HG03439 (cell line): ENCODE measurements at regions not wholly inside any gene's neighbourhood (a gene's known extent, or its start where the extent isn't known, plus 50 kb on each side); places are given as distances from the start of the nearest gene placed in this dataset.
A peak's percentile ranks its signal among the peaks of the same experiment; 100 is the strongest.

Source experiments
- ATAC-seq: cut with Tn5 transposase; IDR thresholded peaks from one replicate; pipeline ENCODE4 v1.9.1; 2021; ENCODE audit warnings: mild to moderate bottlenecking, moderate library complexity; ENCODE audit not compliant: unreplicated experiment

DNA sequence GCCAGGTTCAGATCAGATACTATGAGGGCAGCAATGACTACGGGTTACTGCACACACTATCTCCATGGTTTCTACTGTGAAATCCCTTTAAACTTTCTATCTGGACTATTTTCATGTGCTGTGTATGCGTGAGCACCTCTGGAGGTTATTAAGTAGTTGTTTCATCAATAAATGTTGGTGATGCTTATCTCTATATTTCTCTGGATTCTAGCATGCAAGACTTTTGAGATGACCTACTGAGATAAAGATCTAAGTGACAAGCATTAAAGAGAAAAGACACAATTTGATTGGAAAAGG, 194.0 kb downstream of the NRIP1 start:
- ATAC-seq: no peak

DNA sequence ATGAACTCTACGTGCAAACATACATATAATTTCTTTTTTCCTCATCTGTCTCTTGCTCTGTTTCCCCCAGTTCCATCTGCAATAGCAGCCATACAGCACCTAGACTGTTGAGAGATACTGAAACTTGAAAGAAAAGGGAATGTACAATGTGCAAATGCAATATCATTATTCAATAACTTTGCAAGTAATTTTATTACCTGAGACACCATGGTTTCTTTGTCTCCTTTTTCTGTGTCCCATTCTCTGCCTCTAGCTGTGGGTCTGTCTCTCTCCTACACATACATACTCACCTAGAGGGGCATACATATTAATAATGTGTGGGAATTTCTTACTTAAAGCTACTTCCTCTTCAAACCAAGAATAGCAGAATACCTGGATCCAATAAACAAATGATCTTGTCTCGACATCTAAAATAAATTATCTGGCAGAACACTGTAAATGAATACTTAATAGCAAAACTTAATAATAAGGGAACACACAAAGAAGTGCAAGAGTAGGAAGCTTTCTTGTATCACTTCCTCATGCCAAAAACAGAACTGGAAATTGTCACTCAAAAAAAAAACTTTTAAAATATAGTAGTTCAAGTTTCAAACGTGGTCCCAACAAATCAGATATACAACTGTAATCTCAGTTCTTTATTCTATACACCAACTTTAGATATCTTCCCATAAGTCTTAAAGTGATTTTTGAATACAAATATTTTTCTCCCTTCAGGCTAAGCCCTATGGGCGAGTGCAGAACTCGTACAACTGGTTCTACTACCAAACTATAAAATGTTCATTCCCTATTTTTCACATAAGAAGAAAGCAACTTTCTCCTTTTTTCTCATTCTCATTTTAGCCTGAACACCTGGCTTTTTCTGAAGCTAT, 194.6 kb downstream of the NRIP1 start:
- ATAC-seq: no peak

DNA sequence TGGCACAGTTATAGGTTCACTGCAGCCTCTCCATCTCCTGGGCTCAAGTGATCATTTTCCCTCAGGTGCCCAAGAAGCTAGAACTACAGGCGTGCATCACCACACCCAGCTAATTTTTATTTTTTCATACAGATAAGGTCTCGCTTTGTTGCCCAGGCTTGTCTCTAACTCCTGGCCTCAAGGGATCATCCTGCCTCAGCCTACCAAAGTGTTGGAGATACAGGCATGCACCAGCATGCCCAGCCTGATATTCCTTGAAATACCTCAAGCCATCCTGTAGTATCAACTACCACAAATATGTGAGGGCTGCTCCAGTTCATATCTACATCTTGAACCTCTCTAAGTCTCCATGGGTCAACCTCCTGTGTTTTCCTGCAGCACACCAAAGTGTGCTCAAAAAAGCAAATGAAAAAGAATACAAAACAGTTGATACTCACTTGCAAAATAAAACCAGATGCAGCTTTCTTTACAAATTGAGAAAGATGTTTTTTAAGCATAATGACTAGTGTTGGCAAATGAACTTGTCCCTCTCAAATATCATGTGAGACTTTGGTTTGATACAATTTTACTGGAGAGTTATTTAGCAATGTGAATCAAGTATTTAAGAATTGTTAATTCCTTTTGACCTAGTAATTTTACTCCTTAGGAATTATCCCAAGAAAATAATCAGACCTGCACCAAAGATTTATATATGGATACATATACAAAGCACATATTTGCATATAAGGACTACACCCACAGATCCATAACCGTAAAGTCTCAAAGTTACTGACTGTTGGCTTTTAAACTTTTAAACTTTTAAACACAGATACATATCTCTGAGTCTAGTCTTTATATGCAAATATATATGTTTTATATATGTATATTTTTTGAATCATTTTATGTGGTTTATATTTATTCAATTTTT, 197.7 kb downstream of the NRIP1 start:
- ATAC-seq: no peak

DNA sequence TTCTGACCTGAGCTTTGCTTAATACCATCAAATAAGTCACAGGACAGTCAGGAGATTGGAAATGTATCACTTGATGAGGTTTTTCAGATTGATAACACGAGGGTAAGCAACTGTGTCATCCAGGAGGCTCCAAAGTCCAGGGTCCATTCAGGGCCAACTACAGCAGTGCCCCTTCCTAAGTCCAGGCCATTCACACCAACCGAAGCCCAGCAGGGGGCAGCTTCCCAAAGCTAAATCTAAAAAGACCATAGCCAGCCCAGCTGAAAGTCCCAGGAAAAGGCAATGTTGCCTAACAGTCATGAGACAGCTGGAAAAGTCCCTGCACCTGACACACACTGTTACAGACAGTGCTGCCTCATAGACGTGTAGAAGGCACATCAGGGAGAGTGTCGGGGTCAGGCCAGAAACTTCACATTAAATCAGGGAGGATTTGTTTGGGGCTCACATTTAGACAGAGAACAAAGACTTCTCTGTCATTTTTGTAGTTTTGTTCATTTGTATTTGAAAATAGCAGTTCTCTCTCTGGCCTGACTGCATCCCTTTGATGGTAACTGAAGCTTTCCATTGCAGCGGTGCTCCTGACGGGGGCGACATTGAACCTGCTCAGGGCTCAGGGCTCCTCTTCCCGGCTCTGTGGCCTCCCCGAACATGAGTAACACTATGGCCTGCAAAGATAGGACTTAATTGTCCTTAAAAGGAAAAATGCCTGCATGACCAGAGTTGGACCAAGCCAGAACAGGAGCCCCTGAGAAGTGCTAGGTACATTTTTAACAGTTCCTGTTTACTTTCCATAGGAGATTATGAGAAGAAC, 200.4 kb downstream of the NRIP1 start:
- ATAC-seq: peak; percentile 71

DNA sequence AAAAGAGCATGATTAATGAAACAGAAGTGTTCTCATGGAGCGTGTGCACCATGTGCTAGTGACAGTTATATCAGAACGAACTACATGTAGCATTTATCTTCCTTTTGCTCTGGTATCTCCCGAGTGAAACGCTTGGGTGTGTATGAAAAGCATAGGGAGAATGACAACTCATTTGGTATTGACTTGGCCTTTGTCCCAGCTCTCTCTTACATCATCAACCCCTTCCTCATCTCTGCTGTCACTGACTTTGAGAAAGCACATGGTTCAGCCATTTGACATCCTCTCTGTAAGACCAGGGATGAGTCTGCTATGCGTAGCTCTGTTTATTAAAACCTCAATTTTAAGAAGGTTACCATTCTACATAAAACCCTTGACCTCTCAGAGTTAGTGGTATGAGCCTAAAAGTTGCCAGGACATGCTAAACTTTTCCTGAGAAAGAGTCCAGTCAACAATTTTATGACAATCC, 201.0 kb downstream of the NRIP1 start:
- ATAC-seq: no peak

DNA sequence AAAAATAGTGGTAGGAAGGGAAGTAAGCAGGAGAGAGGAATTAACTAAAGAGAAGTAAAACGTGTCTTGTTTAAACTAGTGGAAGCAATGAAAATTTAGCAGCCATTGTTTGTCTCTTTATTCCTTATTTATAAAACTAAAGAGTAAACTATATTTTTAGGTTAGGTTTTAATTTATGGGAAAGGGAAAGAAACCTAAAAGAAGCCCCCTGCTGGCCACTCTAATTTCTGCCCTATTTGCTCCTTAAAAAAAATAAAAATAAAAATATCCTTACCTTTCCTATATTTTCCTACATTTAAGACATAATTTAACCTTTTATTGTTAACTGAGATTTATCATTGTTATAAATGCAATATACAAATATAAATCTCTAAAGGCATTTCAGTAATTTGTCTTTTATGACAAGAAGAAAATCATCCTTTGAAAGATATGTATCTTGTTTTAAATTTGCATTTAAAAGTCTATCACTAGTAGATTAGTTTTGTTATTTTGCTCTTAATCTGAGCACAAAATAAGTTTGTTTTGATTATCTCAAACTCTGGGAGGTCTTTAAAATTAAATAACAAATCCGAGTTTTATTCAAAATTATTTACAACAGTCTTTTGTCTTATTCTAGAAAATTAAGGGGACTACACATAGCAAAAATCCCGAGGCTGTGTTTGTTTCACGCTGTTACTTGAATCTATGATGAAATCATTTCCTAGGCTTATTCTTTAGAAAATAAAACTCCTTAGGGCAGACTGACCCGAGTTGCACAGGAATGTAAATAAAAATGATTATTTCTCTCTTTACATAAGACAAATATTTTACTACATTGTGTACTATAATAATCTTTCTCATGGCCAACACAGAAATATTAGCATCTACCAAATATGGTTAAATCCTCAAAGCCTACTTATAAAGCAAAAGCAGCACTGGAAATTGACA, 201.7 kb downstream of the NRIP1 start:
- ATAC-seq: no peak

DNA sequence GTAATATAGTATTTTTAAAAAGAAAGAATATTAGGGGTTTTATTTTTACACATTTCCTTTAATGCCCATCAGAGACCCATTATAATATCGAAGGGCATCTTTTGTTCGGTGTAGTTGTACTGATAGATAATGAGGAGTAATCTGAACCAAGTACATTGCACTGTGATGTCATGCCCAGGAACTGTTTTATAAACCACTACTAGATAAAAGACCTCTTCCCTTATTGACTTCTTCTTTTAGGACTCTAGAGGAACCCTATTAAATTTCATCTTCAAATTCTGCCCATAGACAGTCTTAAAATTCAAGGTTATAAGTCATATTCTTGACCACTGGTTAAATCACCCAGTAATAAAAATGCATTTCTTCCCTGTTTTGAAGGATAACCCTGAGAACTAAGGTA, 206.5 kb downstream of the NRIP1 start:
- ATAC-seq: no peak

DNA sequence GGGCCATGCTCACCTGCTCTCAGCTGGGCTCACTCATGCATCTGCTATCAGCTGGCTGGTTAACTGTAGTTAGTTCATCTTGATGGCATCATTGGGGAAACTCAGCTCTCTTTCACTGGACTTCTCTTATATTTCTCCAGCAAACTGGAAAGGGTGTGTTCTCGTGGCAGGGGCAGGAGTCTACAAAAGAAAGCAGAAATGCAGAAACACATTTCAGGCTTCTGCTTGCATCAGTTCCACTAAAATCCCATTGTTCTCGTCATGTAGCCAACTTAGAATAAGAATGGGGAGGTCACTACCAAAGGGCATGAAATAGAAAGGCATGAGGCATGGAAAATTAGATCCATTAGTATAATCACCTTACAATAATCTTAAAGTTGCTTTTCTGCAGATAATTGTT, 207.3 kb downstream of the NRIP1 start:
- no peak for ATAC-seq

DNA sequence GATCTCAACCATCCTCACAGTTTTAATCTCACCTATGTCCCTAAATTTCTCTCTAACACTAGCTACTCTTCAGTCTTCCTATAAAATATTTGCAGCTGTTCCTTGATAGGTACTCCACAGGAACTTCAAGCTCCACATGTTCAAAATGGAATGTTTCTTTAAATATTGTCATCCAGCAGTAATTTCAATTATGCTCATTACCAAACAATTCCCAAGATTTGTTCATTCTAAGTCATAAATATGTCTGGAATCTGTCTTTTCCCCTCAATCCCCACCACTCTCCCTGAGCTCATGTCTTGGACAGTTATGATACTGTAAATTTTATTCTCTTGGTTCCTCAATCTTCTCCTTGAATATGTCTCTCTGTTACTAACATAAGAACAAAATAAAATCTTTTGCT, 214.4 kb downstream of the NRIP1 start:
- ATAC-seq: no peak

DNA sequence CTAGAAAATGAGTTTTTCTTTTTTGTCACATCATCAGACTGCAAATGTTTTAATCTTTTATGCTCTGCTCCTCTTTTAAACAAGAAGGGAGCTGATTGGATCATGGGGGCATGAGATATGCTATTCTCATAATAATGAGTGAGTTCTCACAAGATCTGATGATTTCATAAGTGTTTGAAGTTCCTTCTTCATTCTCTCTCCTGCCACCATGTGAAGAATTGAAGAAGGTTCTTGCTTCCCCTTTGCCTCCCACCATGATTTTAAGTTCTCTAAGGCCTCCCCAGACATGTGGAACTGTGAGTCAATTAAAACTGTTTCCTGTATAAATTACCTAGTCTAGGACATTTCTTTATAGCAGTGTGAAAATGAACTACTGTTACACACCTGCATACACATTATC, 218.2 kb downstream of the NRIP1 start:
- ATAC-seq: no peak

DNA sequence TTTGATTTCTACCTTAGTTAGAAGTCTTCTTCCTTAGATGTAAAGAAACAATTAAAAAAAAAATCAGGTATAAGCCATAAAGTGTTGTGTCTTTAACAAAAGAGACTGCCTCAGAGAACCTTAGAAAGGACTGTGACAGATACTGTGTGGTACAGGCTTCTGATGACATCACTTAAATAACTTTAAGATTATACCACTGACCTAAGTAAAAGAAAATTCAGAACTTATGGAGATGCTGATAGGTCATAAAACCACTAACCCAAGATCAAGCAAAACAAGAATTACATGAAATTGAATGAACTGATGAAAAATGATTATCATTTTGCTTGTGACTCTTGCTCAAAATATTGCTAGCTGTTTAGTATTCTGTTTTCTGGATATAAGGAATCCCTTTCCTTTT, 220.8 kb downstream of the NRIP1 start:
- ATAC-seq: no peak

DNA sequence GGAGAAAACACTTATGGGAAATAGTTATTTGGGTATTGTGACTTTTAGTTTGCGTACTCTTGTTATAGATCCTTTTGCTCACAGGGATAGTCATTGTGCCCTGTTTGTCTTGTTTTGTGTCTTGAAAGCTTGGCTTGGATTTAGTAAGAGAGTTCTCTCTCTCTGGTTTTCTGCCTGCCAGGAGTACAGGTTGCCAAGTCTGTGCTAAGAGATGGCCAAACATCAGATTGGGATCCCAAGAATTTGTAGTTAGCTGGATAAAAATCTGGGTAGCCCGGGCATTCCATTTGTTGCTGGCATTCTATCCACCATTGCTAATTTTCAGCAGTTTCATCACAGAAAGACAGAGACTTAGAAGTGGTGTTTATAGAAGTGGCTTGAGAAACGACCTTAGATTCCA, 222.2 kb downstream of the NRIP1 start:
- ATAC-seq: no peak

DNA sequence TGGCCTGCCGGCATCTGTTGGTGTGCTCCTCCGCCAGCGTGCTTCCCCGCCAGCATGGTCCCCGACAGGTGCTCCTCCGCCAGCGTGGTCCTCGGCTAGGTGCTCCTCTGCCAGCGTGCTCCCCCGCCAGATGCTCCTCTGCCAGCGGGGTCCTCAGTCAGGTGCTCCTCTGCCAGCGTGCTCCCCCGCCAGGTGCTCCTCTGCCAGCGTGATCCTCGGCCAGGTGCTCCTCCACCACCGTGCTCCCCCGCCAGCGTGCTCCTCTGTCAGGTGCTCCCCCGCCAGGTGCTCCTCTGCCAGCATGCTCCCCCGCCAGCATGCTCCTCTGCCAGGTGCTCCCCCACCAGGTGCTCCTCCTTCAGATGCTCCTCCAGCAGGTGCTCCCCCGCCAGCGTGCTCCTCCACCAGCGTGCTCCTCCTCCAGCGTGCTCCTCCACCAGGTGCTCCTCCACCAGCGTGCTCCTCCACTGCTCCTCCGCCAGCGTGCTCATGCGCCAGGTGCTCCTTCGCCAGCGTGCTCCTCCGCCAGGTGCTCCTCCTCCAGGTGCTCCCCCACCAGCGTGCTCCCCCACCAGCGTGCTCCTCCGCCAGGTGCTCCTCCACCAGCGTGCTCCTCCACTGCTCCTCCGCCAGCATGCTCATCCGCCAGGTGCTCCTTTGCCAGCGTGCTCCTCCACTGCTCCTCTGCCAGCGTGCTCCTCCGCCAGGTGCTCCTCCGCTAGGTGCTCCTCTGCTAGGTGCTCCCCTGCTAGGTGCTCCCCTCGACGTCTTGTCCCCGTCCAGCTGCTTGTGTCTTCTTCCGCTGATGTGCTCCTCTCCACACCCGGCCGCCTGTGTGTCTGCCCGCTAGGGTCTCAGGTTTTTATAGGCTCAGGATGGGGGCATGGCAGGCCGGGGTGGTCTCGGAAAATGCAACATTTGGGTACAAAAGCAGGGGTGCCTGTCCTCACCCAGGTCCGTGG, 223.0 kb downstream of the NRIP1 start:
- ATAC-seq: no peak

DNA sequence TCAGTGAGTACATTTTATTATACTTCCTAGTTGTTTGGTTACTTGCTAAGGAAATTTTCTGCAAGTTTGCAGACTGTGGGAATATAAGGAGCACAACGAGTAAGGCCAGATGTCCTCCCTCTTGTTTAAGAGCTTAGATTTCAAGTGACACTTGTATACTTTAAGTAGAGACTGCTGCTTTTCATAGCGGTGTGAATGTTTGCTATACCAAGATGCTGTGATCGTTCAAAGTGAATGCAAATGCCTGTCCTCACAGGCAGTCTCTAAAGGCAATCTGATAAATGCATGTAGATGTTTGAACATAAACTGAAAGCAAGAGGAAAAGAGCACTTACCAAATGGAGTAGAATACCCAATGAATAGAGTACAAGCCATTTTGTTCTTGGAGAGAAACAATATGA, 226.4 kb downstream of the NRIP1 start:
- no peak for ATAC-seq

DNA sequence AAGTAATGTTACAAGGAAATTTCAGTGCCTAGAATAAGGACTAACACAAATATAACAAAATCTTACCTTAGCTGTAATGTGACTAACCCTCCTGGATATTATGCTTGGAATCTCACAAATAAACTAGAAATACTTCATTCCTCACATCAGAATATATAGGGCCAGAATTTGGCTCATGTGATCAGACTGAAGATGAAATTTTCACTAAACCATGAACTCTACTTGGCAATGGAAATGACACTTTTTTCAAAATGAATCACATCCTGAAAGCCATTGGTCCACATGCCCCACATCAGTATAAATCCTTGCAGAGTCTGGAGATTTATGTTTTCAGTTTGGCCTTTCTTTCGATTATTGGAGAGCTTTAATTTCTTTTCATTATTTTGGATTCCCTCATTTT, 227.8 kb downstream of the NRIP1 start:
- ATAC-seq: no peak

DNA sequence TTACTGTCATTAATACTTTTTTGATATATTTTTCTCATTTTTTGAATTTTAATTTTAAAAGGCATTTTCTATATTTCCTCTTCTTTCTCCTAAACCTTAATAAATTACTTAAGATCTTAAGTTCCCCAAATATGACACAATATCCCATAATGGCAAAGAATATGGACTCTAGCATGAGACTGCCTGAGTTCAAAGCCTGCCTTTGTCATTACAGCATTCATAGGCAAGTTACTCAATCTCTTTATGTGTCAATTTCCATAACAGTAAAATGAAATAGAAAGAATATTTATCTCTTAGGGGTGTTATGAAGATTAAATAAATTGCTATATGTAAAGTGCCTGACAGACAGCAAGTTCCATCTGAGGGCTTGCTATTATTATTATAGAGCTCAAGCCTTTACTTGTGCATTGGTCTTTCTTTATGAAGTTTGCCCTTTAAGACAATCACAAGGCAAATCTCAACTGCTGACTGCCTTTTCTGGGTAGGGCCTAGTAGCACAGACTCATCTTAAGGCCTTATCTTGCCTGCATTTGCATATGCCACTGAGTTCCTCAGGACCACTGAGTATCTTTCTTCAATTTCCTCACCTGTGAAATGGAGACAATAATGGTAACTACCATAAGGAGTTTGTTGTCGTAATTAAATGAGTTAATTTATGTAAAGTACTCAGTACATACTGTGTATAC, 231.0 kb downstream of the NRIP1 start:
- ATAC-seq: no peak

DNA sequence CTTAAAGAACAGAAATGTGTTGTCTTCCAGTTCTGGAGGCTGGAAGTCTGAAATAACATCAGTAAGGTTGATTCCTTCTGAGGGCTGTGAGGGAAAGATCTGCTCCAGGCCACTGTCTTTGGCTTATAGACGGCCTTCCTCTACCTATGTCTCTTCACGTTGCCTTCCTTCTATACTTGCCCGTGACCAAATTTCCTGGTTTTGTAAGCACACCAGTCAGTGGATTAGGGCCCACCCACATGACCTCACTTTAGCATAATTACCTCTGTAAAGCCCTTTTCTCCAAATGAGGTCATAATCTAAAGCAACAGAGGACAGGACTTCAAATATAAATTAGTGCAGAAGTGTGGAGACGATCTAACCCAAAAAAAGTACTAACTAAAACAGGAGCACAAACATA, 231.6 kb downstream of the NRIP1 start:
- ATAC-seq: no peak

DNA sequence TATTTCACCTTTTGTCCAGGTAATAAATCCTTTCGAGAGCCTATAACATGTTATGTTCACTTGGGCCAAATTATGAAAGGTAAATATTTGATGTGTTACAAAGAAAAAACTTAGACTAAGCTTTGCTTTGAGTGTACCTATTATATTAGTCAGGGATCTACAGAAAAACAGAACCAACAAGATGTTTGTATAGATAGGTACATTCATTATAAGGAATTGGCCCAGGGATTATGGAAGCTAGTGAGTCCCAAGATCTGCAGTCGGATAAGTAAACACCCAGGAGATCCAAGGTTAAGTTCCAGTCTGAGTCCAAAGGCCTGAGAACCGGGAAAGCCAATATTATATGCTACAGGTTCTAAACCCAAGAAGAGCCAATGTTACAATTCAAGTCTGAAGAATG, 234.5 kb downstream of the NRIP1 start:
- no peak for ATAC-seq

DNA sequence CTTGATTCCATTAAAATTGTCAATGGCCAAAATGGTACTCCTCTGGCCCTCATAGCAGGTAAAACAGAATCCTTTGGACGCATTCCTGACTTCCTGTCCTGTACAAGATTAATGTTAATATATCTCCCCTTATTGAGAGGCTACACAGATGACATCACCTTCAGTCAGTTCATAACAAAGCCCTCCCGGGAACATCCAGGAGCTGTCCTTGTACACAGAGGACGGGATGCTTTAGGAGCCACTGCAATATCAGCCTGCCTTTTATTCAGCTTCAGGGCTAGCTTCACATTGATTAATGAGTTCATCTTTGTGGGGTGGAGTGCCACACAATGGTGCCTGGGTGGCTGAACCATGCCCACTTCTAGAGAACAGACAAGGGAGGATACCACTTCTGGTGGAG, 235.1 kb downstream of the NRIP1 start:
- ATAC-seq: no peak
